D341Med (cell line): ENCODE measurements at regions not wholly inside any gene's neighbourhood (a gene's known extent, or its start where the extent isn't known, plus 50 kb on each side); places are given as distances from the start of the nearest gene placed in this dataset.
"Not testable (repeated sequence)": the region's sequence is repeated elsewhere in the genome, so short reads cannot be mapped to it uniquely, and the experiment has no call there.

Experiments
- DNase-seq: peaks from one replicate; pipeline ENCODE4 v3.0.0; 2012; ENCODE audit warnings: low spot score

DNA sequence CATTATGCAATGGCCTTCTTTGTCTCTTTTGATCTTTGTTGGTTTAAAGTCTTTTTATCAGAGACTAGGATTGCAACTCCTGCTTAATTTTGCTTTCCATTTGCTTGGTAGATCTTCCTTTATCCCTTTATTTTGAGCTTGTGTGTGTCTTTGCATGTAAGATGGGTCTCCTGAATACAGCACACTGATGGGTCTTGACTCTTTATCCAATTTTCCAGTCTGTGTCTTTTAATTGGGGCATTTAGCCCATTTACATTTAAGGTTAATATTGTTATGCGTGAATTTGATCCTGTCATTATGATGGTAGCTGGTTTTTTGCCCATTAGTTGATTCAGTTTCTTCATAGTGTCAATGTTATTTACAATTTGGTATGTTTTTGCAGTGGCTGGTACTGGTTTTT is 56.9 kb upstream of the TBX18 start:
- DNase-seq, result not testable (repeated sequence)

DNA sequence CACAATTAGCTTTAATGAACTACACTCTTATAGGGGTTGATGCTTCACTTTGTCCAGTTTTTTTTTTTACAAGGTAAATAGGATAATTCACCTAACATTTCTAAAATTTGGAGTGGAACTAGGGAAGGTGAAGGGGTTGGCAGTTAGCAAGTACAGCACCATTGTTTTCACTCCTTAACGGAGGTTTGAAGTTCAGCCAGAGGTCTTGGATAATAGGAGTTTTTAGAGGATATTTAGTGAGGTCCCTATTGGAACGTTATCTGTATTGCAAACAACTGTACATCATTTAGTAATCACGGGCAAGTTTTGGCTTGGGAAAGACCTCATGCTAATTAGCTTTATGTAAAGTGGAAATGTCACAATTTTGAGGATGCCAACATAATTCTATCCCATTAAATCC is 52.3 kb upstream of the TBX18 start:
- no peak for DNase-seq

DNA sequence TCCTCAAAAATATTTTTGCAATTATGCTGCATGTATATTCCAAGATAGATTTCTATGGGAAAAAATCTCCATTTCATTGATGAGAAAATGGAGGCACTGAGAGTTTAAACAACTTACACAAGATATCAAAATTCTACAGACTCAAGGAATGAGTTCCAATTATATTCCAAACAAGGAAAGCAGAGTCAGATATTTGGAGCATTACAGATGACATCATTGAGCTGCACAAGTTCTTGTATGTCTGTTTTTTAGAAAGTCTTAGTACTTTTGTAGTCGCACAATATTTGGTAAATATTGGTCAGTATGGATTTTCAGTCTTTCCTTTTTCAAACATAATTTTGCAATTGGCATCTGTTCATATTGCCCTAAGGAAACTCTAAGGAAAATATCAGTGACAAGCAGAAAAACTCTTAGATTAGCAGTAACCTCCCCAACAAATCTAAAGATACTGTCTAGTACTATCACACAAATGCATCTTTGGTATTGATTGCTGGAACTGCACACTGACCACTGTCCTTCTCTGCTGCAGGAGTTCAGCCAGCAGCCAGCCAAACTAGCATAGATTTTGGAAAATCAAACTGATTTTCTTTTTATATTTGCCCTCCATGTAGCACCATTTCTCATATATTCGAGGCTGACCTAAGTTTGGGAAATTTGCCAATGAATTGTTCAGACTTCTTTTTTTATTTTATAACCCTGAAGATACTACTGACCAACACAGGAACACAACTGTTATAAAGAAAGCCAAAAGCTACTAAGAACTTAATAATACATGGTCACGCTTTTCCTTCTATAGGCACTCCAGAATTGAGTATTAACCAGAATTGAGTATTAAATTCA is 51.7 kb upstream of the TBX18 start:
- no peak for DNase-seq
